Caco-2 (cell line): ENCODE measurements at regions not wholly inside any gene's neighbourhood (a gene's known extent, or its start where the extent isn't known, plus 50 kb on each side); places are given as distances from the start of the nearest gene placed in this dataset.

Experiments used
- BruUV-seq: library from RNA; stranded (reverse); fragments of 400-500 nt; replicated peaks from 2 replicates; lab custom pipeline; 2021; lab: Mats Ljungman, UMichigan
- CTCF ChIA-PET: fragments of 300-600 bp; sonication (Branson Sonifier 250); formaldehyde crosslinking; loops from one replicate; lab custom pipeline; 2022; ENCODE audit warnings: antibody characterized with exemption; lab: Charles Lee
- POLR2A ChIA-PET: fragments of 300-600 bp; sonication (Branson Sonifier 250); formaldehyde crosslinking; loops from one replicate; lab custom pipeline; 2022; ENCODE audit warnings: antibody characterized with exemption; lab: Charles Lee
- DNase-seq, 2 experiments: peaks; one replicate each; pipeline versions ENCODE4 v3.0.0 to v3.0.0-alpha.2; 2020 to 2022
- H3K27me3 ChIP-seq: replicated peaks from 2 replicates; pipeline ENCODE4 v1.6.0; 2011; ENCODE audit warnings: low read length; ENCODE audit not compliant: control insufficient read depth, insufficient read depth
- H3K36me3 ChIP-seq: 2 replicates; pipeline ENCODE4 v1.5.1; 2011; ENCODE audit warnings: low read length; ENCODE audit not compliant: control insufficient read depth, insufficient read depth
- H3K4me1 ChIP-seq: fragments of 250-450 bp; sonication (Bioruptor Pico); 2 replicates; pipeline ENCODE4 v1.5.1; 2020; ENCODE audit warnings: mild to moderate bottlenecking
- H3K4me3 ChIP-seq: 2 replicates; pipeline ENCODE4 v1.5.1; 2011; ENCODE audit warnings: low read depth, mild to moderate bottlenecking, control low read depth, low read length
- H3K9me3 ChIP-seq: fragments of 250-450 bp; sonication (Bioruptor Pico); 2 replicates; pipeline ENCODE4 v1.5.1; 2020; ENCODE audit warnings: mild to moderate bottlenecking, moderate library complexity
- H3K27ac Mint-ChIP-seq: one replicate; pipeline ENCODE4 v1.8.0; 2022; ENCODE audit warnings: mixed read lengths; ENCODE audit not compliant: unreplicated experiment
- H3K27me3 Mint-ChIP-seq: one replicate; pipeline ENCODE4 v1.8.0; 2022; ENCODE audit warnings: mixed read lengths; ENCODE audit not compliant: insufficient read depth, unreplicated experiment
- H3K36me3 Mint-ChIP-seq: one replicate; pipeline ENCODE4 v1.8.0; 2022; ENCODE audit warnings: mild to moderate bottlenecking, mixed read lengths; ENCODE audit not compliant: insufficient read depth, unreplicated experiment
- H3K4me1 Mint-ChIP-seq: one replicate; pipeline ENCODE4 v1.8.0; 2022; ENCODE audit warnings: low read depth, mixed read lengths; ENCODE audit not compliant: unreplicated experiment
- H3K4me3 Mint-ChIP-seq: one replicate; pipeline ENCODE4 v1.8.0; 2022; ENCODE audit warnings: mild to moderate bottlenecking, moderate library complexity, mixed read lengths; ENCODE audit not compliant: unreplicated experiment
- H3K9me3 Mint-ChIP-seq: one replicate; pipeline ENCODE4 v1.8.0; 2022; ENCODE audit warnings: mixed read lengths; ENCODE audit not compliant: unreplicated experiment
- CTCF ChIP-seq, 2 experiments: fragments of 200-600 bp in 1 of 2; IDR thresholded peaks; 1 replicate in 1 of 2; 2 replicates in 1 of 2; pipeline versions ENCODE4 v1.5.1 to v1.8.0; 2011 to 2022; ENCODE audit warnings: antibody characterized with exemption in 1 of 2, control low read depth in 1 of 2, inconsistent platforms in 1 of 2, low read depth in 1 of 2, low read length in 1 of 2, mild to moderate bottlenecking in 1 of 2, moderate library complexity in 1 of 2; ENCODE audit not compliant: insufficient read depth in 1 of 2, severe bottlenecking in 1 of 2, unreplicated experiment in 1 of 2
- intact Hi-C: fragments of 100-400 bp; cut with micrococcal nuclease; formaldehyde crosslinking; loops from one replicate; pipeline ENCODE4 v1.10.0; 2022; ENCODE audit not compliant: unreplicated experiment

GRCh38 chr3:144660186-144660585 lies 688.6 kb downstream of the DIPK2A start:
- Mint-ChIP-seq H3K27ac (no peak overlapping the region), H3K27me3 (no peaks in the 10 kb centered on the region), H3K36me3 (no peaks in the 10 kb centered on the region), H3K9me3 (peaks cover 8% of the 10 kb centered on the region), H3K4me1 (no peaks in the 10 kb centered on the region), H3K4me3 (no peak overlapping the region)
- intact Hi-C loops, result no loop called here
- Histone ChIP-seq H3K4me1 (no peaks in the 10 kb centered on the region), H3K27me3 (no peaks in the 10 kb centered on the region), H3K4me3 (no peak overlapping the region), H3K36me3 (no peaks in the 10 kb centered on the region), H3K9me3 (peaks cover 3% of the 10 kb centered on the region; the same call in 1 of the 2 replicates)
- no TSS peak for BruUV-seq
- no peak for TF ChIP-seq CTCF (IDR thresholded peaks at IDR 0.05; ENCODE audit: insufficient read depth in 1 of 2, low read depth in 1 of 2, low read length in 1 of 2, severe bottlenecking in 1 of 2, unreplicated experiment in 1 of 2)
- no peak for DNase-seq
- POLR2A ChIA-PET, result no interaction called here
- CTCF ChIA-PET, result no interaction called here

- no TSS peak for BruUV-seq
Measured at GRCh38 chr3:144662729-144663128, 691.1 kb downstream of the DIPK2A start.

More at GRCh38 chr3:144662729-144663128, 691.1 kb downstream of the DIPK2A start:
- no peaks in the 10 kb centered on the region for H3K36me3 ChIP-seq
- no peak for TF ChIP-seq CTCF (IDR thresholded peaks at IDR 0.05; ENCODE audit: insufficient read depth in 1 of 2, low read depth in 1 of 2, low read length in 1 of 2, severe bottlenecking in 1 of 2, unreplicated experiment in 1 of 2)
- no peak overlapping the region for H3K27ac Mint-ChIP-seq
- no peak overlapping the region for H3K4me3 Mint-ChIP-seq
- no peaks in the 10 kb centered on the region for H3K4me1 ChIP-seq
- no peaks in the 10 kb centered on the region for H3K27me3 ChIP-seq
- no peak for DNase-seq
- H3K27me3 Mint-ChIP-seq, result no peaks in the 10 kb centered on the region
- POLR2A ChIA-PET, result no interaction called here
- CTCF ChIA-PET, result no interaction called here
- intact Hi-C loops, result no loop called here
- no peaks in the 10 kb centered on the region for H3K36me3 Mint-ChIP-seq
- H3K4me1 Mint-ChIP-seq, result no peaks in the 10 kb centered on the region
- no peak overlapping the region for H3K4me3 ChIP-seq
- peaks cover 32% of the 10 kb centered on the region for H3K9me3 Mint-ChIP-seq
- H3K9me3 ChIP-seq, result peaks cover 10% of the 10 kb centered on the region; the same call in 1 of the 2 replicates
